LNCaP clone FGC (cell line): ENCODE measurements at regions not wholly inside any gene's neighbourhood (a gene's known extent, or its start where the extent isn't known, plus 50 kb on each side); places are given as distances from the start of the nearest gene placed in this dataset.
"Not testable (repeated sequence)": the region's sequence is repeated elsewhere in the genome, so short reads cannot be mapped to it uniquely, and the experiment has no call there.

Experiments
- DNase-seq: peaks from one replicate; pipeline ENCODE4 v3.0.0-alpha.2; 2011; ENCODE audit warnings: low read depth
- H3K4me3 ChIP-seq: 2 replicates; pipeline ENCODE4 v1.5.1; 2011; ENCODE audit warnings: mild to moderate bottlenecking, low read depth, low read length, control low read depth
- TF ChIP-seq, protein P1 (sequence below): IDR thresholded peaks from 2 replicates; pipeline ENCODE4 v1.5.1; 2012; ENCODE audit warnings: mild to moderate bottlenecking; ENCODE audit not compliant: control insufficient read depth, insufficient read depth; ENCODE audit errors: extremely low read depth

DNA sequence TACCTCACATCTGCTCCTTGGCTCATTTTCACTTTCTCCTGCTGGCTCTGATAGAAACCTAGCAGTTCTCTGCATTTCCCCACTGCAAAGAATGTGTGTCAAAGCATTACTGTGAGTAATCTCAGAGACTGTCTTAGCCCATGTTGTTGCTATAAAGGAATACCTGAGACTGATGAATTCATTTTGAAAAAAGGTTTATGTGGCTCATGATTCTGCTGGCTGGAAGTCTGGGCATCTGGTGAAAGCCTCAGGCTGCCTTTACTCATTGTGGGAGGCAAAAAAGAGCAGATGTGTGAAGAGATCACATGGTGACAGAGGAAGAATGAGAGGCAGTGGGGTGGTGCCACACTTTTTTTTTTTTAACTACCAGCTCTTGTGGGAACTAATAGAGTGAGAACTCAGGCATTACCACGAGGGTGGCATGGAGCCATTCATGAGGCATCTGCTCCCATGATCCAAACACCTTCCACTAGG is 191.6 kb upstream of the CTNND2 start:
- TF ChIP-seq, protein P1, sequence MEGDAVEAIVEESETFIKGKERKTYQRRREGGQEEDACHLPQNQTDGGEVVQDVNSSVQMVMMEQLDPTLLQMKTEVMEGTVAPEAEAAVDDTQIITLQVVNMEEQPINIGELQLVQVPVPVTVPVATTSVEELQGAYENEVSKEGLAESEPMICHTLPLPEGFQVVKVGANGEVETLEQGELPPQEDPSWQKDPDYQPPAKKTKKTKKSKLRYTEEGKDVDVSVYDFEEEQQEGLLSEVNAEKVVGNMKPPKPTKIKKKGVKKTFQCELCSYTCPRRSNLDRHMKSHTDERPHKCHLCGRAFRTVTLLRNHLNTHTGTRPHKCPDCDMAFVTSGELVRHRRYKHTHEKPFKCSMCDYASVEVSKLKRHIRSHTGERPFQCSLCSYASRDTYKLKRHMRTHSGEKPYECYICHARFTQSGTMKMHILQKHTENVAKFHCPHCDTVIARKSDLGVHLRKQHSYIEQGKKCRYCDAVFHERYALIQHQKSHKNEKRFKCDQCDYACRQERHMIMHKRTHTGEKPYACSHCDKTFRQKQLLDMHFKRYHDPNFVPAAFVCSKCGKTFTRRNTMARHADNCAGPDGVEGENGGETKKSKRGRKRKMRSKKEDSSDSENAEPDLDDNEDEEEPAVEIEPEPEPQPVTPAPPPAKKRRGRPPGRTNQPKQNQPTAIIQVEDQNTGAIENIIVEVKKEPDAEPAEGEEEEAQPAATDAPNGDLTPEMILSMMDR: no peak
- no peak for DNase-seq
- H3K4me3 ChIP-seq: no peak overlapping the region

- DNase-seq: no peak
- H3K4me3 ChIP-seq: no peak overlapping the region
- TF ChIP-seq, protein P1: no peak
Observed at GRCh38 chr5:12093586-12093985, 189.3 kb upstream of the CTNND2 start.

DNA sequence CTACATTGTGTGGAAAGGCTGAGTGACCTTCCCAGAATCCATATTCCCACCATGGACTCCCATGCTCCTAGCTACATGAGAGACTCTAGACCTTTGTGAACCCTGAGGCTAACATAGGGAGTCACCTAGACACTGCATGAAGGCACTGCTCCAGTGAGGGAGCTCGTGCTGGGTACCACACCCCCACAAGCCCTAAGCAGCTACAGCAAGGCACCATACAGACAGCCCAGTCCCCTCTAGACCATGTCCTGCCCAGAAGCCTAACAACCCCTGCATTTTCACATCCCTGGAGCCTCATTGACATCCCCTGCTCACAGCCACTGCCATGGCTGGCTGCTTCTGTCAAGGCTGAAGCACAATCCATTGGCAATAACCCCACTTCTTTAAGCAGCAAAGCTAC is 176.5 kb upstream of the CTNND2 start:
- TF ChIP-seq, protein P1: no peak
- no peak for DNase-seq
- H3K4me3 ChIP-seq: no peak overlapping the region

- not testable (repeated sequence) for DNase-seq
Observed at GRCh38 chr5:12078286-12078685, 174.0 kb upstream of the CTNND2 start.

DNA sequence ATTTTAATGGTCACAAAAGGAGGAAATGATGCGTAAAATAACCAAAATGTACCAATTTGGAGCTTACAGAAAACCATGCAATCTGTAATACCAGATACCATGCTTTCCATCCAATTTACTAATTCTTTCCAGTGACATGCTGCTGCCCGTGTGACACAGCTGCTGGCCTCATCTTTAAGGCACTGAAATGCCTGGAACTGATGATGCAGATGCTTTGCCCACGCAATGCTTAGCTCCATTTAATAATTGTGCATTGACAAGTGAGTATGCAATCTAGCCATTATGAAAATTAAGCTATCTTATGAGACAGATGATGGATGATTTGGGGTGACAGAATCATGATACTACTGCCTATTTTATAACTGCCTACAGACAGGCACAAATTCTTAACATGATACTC is 169.2 kb upstream of the CTNND2 start:
- TF ChIP-seq, protein P1: no peak
- DNase-seq: no peak

More at GRCh38 chr5:12078286-12078685, 174.0 kb upstream of the CTNND2 start:
- H3K4me3 ChIP-seq: not testable (repeated sequence)

GRCh38 chr5:12072441-12072840 is 168.2 kb upstream of the CTNND2 start:
- DNase-seq: no peak
- TF ChIP-seq, protein P1: no peak
- no peak overlapping the region for H3K4me3 ChIP-seq

More for the DNA sequence above, 169.2 kb upstream of the CTNND2 start:
- H3K4me3 ChIP-seq: no peak overlapping the region

DNA sequence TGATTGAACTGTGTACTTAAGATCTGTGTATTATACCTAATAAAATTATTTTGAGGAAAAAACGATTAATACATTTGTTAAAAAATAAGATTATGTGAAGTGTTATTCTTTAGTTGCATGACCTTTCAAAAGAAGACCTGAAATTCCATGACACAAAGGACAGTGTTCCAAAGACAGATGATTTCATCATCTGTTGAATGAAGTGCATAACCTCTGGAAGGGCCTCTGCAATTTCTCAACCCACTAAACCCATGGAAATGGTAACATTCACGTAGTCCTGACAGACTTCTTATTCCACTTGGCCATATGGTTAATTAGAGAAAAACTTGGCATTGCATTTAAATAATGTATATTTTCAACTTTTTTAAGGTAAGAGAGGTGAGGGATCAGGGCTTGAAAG is 167.2 kb upstream of the CTNND2 start:
- no peak for DNase-seq
- H3K4me3 ChIP-seq: no peak overlapping the region
- TF ChIP-seq, protein P1: no peak
